Liver (tissue), 8 donors: ENCODE measurements at regions not wholly inside any gene's neighbourhood (a gene's known extent, or its start where the extent isn't known, plus 50 kb on each side); places are given as distances from the start of the nearest gene placed in this dataset.

ENCODE experiments used
- DNase-seq: peaks from one replicate; pipeline ENCODE4 v3.0.0-alpha.2; 2017; ENCODE audit warnings: low spot score
- H3K27ac ChIP-seq, 2 donors: one replicate each; pipeline ENCODE4 v1.7.0; 2013; ENCODE audit warnings: inconsistent platforms in 2 of 2, low read length in 2 of 2, control low read depth in 1 of 2, low read depth in 1 of 2, mild to moderate bottlenecking in 1 of 2
- H3K27me3 ChIP-seq, 4 donors: one replicate each; pipeline versions ENCODE4 v1.6.1 to v1.7.0; 2013; ENCODE audit warnings: low read length in 3 of 4, inconsistent platforms in 1 of 4, mild to moderate bottlenecking in 1 of 4, moderate library complexity in 1 of 4; ENCODE audit not compliant: control insufficient read depth in 4 of 4, insufficient read depth in 4 of 4
- H3K36me3 ChIP-seq, 4 donors: one replicate each; pipeline versions ENCODE4 v1.6.1 to v1.7.0; 2013; ENCODE audit warnings: low read length in 3 of 4, mild to moderate bottlenecking in 3 of 4, low read depth in 1 of 4, moderate library complexity in 1 of 4; ENCODE audit not compliant: control insufficient read depth in 4 of 4, insufficient read depth in 3 of 4
- H3K4me1 ChIP-seq, 4 donors: one replicate each; pipeline versions ENCODE4 v1.6.1 to v1.7.0; 2013; ENCODE audit warnings: low read length in 3 of 4, mild to moderate bottlenecking in 3 of 4, moderate library complexity in 1 of 4; ENCODE audit not compliant: control insufficient read depth in 4 of 4, insufficient read depth in 4 of 4
- H3K4me3 ChIP-seq, 3 donors: one replicate each; pipeline versions ENCODE4 v1.6.1 to v1.7.0; 2013; ENCODE audit warnings: low read length in 3 of 3, control low read depth in 1 of 3, low read depth in 1 of 3, mild to moderate bottlenecking in 1 of 3
- H3K9ac ChIP-seq, 2 donors: one replicate each; pipeline ENCODE4 v1.7.0; 2013; ENCODE audit warnings: low read length in 2 of 2, mild to moderate bottlenecking in 2 of 2, moderate library complexity in 2 of 2, control low read depth in 1 of 2, low read depth in 1 of 2
- H3K9me3 ChIP-seq, 4 donors: one replicate each; pipeline versions ENCODE4 v1.6.1 to v1.7.0; 2013; ENCODE audit warnings: low read length in 3 of 4; ENCODE audit not compliant: control insufficient read depth in 4 of 4
- ATF3 ChIP-seq: IDR thresholded peaks from 2 replicates; pipeline ENCODE4 v1.6.1; 2016; ENCODE audit warnings: antibody characterized with exemption
- CTCF ChIP-seq: fragments of 150-350 bp; IDR thresholded peaks from 2 replicates; pipeline ENCODE4 v1.5.1; 2017; ENCODE audit warnings: improper control_type of control experiment, low read depth, low read length; ENCODE audit not compliant: missing input control
- EGR1 ChIP-seq, 2 donors: IDR thresholded peaks; 2 replicates each; pipeline ENCODE4 v1.6.1; 2016 to 2018; ENCODE audit warnings: antibody characterized with exemption in 2 of 2, low read depth in 2 of 2
- FOXA1 ChIP-seq: IDR thresholded peaks from 2 replicates; pipeline ENCODE4 v1.6.1; 2016; ENCODE audit warnings: antibody characterized with exemption
- FOXA2 ChIP-seq: IDR thresholded peaks from 2 replicates; pipeline ENCODE4 v1.6.1; 2016; ENCODE audit warnings: antibody characterized with exemption
- GABPA ChIP-seq, 2 donors: IDR thresholded peaks in 1 of 2; conservative IDR thresholded peaks in 1 of 2; 2 replicates each; pipeline ENCODE4 v1.6.1; 2016; ENCODE audit warnings: antibody characterized with exemption in 2 of 2, mild to moderate bottlenecking in 1 of 2, moderate library complexity in 1 of 2
- HNF4A ChIP-seq, 2 donors: conservative IDR thresholded peaks; 2 replicates each; pipeline ENCODE4 v1.6.1; 2016; ENCODE audit warnings: antibody characterized with exemption in 2 of 2, mild to moderate bottlenecking in 2 of 2
- HNF4G ChIP-seq: IDR thresholded peaks from 2 replicates; pipeline ENCODE4 v1.6.1; 2016; ENCODE audit warnings: antibody characterized with exemption
- JUND ChIP-seq, 2 donors: IDR thresholded peaks; 2 replicates each; pipeline ENCODE4 v1.6.1; 2016; ENCODE audit warnings: antibody characterized with exemption in 2 of 2
- MAX ChIP-seq: IDR thresholded peaks from 2 replicates; pipeline ENCODE4 v1.6.1; 2016; ENCODE audit warnings: antibody characterized with exemption
- NR2F2 ChIP-seq: IDR thresholded peaks from 2 replicates; pipeline ENCODE4 v1.6.1; 2016; ENCODE audit warnings: antibody characterized with exemption
- RAD21 ChIP-seq, 2 donors: IDR thresholded peaks; 2 replicates each; pipeline ENCODE4 v1.6.1; 2016; ENCODE audit warnings: antibody characterized with exemption in 2 of 2, mild to moderate bottlenecking in 2 of 2
- REST ChIP-seq: IDR thresholded peaks from 2 replicates; pipeline ENCODE4 v1.6.1; 2016; ENCODE audit warnings: antibody characterized with exemption, mild to moderate bottlenecking
- RXRA ChIP-seq, 2 donors: IDR thresholded peaks; 2 replicates each; pipeline ENCODE4 v1.6.1; 2017 to 2018; ENCODE audit warnings: antibody characterized with exemption in 2 of 2, mild to moderate bottlenecking in 1 of 2
- SP1 ChIP-seq: IDR thresholded peaks from 2 replicates; pipeline ENCODE4 v1.6.1; 2018; ENCODE audit warnings: antibody characterized with exemption, mild to moderate bottlenecking
- TAF1 ChIP-seq: conservative IDR thresholded peaks from 2 replicates; pipeline ENCODE4 v1.6.1; 2016; ENCODE audit warnings: antibody characterized with exemption, mild to moderate bottlenecking
- YY1 ChIP-seq: IDR thresholded peaks from 2 replicates; pipeline ENCODE4 v1.6.1; 2016; ENCODE audit warnings: antibody characterized with exemption, mild to moderate bottlenecking
- ZBTB33 ChIP-seq: IDR thresholded peaks from 2 replicates; pipeline ENCODE4 v1.6.1; 2016; ENCODE audit warnings: antibody characterized with exemption
- WGBS: extraction: QIAGEN DNeasy Blood & Tissue Kit; methylation state at CpG from one replicate; pipeline ENCODE4 v1.1.7; 2013; 5-methylcytosine and 5-hydroxymethylcytosine counted together
- donor health status: healthy.
- donor health status: healthy.
- donor health status: healthy.
- donor health status: healthy.
- donor health status: healthy.

GRCh38 chr14:83847102-83847501 is 1682.8 kb upstream of the FLRT2 start:
- no peaks in the 10 kb centered on the region for H3K27me3 ChIP-seq
- H3K27ac ChIP-seq = no peak overlapping the region
- H3K4me3 ChIP-seq = no peak overlapping the region
- DNase-seq = no peak
- H3K36me3 ChIP-seq = no peaks in the 10 kb centered on the region
- no peaks in the 10 kb centered on the region for H3K9me3 ChIP-seq
- no peaks in the 10 kb centered on the region for H3K4me1 ChIP-seq
- H3K9ac ChIP-seq = no peak overlapping the region
- WGBS = 55% methylated on average over 1 of the region's 1 CpG
- no peak for TF ChIP-seq MAX
- TF ChIP-seq HNF4G = no peak
- TF ChIP-seq CTCF = no peak
- no peak for TF ChIP-seq TAF1
- TF ChIP-seq FOXA1 = no peak
- TF ChIP-seq ZBTB33 = no peak
- no peak for TF ChIP-seq EGR1 (IDR thresholded peaks at IDR 0.05; ENCODE audit: low read depth in 2 of 2)
- no peak for TF ChIP-seq RAD21 (IDR thresholded peaks at IDR 0.05)
- TF ChIP-seq YY1 = no peak
- TF ChIP-seq NR2F2 = no peak
- no peak for TF ChIP-seq ATF3
- no peak for TF ChIP-seq JUND (IDR thresholded peaks at IDR 0.05)
- no peak for TF ChIP-seq GABPA (IDR thresholded peaks at IDR 0.05 in 1 of 2, conservative IDR thresholded peaks at IDR 0.05 in 1 of 2)

GRCh38 chr14:83850092-83850491 is 1679.9 kb upstream of the FLRT2 start:
- no peak overlapping the region for H3K4me3 ChIP-seq
- H3K36me3 ChIP-seq = no peaks in the 10 kb centered on the region
- WGBS = 66% methylated on average over 5 of the region's 5 CpGs
- TF ChIP-seq MAX (no peak), EGR1 (IDR thresholded peaks at IDR 0.05; ENCODE audit: low read depth in 2 of 2) (no peak), FOXA2 (no peak), RXRA (IDR thresholded peaks at IDR 0.05) (no peak), REST (no peak), JUND (IDR thresholded peaks at IDR 0.05) (no peak), FOXA1 (no peak), TAF1 (no peak), HNF4A (conservative IDR thresholded peaks at IDR 0.05) (no peak), ATF3 (no peak), GABPA (IDR thresholded peaks at IDR 0.05 in 1 of 2, conservative IDR thresholded peaks at IDR 0.05 in 1 of 2) (no peak), CTCF (no peak), SP1 (no peak), RAD21 (IDR thresholded peaks at IDR 0.05) (no peak), YY1 (no peak)
- no peaks in the 10 kb centered on the region for H3K4me1 ChIP-seq
- H3K9me3 ChIP-seq = no peaks in the 10 kb centered on the region
- H3K27ac ChIP-seq = no peak overlapping the region
- no peaks in the 10 kb centered on the region for H3K27me3 ChIP-seq
- no peak overlapping the region for H3K9ac ChIP-seq
- DNase-seq = no peak
